Ishikawa (cell line): ENCODE measurements at regions not wholly inside any gene's neighbourhood (a gene's known extent, or its start where the extent isn't known, plus 50 kb on each side); places are given as distances from the start of the nearest gene placed in this dataset.

Experiments used
- CREB1 ChIP-seq: IDR thresholded peaks from 2 replicates; pipeline ENCODE4 v1.6.1; 2012; ENCODE audit warnings: low read depth
- EGR1 ChIP-seq: IDR thresholded peaks from 2 replicates; pipeline ENCODE4 v1.6.1; 2012
- EP300 ChIP-seq: IDR thresholded peaks from 2 replicates; pipeline ENCODE4 v1.6.1; 2012; ENCODE audit warnings: borderline replicate concordance
- FOXM1 ChIP-seq: IDR thresholded peaks from 2 replicates; pipeline ENCODE4 v1.6.1; 2012; ENCODE audit warnings: low read depth, borderline replicate concordance
- MAX ChIP-seq: IDR thresholded peaks from 2 replicates; pipeline ENCODE4 v1.6.1; 2012
- NFIC ChIP-seq: IDR thresholded peaks from 2 replicates; pipeline ENCODE4 v1.6.1; 2012
- RAD21 ChIP-seq: IDR thresholded peaks from 2 replicates; pipeline ENCODE4 v1.6.1; 2012; ENCODE audit warnings: low read depth
- TAF1 ChIP-seq: IDR thresholded peaks from 2 replicates; pipeline ENCODE4 v1.6.1; 2012; ENCODE audit warnings: low read depth, mild to moderate bottlenecking
- TCF12 ChIP-seq: IDR thresholded peaks from 2 replicates; pipeline ENCODE4 v1.6.1; 2012; ENCODE audit warnings: low read depth
- TEAD4 ChIP-seq: IDR thresholded peaks from 2 replicates; pipeline ENCODE4 v1.6.1; 2012
- USF1 ChIP-seq: IDR thresholded peaks from 2 replicates; pipeline ENCODE4 v1.6.1; 2012
- YY1 ChIP-seq: IDR thresholded peaks from 2 replicates; pipeline ENCODE4 v1.6.1; 2012; ENCODE audit warnings: low read depth
- TF ChIP-seq, protein P1 (sequence below): IDR thresholded peaks from 2 replicates; pipeline ENCODE4 v1.6.1; 2012; ENCODE audit warnings: low read depth, mild to moderate bottlenecking

DNA sequence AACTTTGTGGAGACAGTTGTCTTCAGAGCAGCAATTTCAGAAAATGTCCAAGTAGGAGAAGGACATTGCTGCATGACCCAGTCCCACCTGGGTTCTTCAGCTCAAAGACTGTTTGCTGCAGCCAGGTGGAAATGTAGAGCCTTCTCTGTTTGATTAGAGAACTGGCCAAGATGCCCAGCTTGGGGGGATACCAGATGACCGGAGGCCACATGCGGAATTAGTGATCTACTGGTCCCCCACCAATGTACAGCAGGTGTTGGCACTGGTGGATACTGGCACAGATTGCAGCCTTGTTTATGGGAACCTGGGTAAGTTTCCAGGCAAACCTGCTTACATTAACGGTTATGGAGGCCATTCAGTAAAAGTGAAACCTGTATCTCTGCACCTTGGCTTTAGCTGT lies 555.3 kb downstream of the SLC6A15 start:
- no peak for TF ChIP-seq TAF1
- no peak for TF ChIP-seq USF1
- no peak for TF ChIP-seq YY1
- no peak for TF ChIP-seq RAD21
- TF ChIP-seq NFIC = no peak
- no peak for TF ChIP-seq CREB1
- no peak for TF ChIP-seq EP300
- no peak for TF ChIP-seq FOXM1
- no peak for TF ChIP-seq TEAD4
- no peak for TF ChIP-seq MAX
- no peak for TF ChIP-seq TCF12
- TF ChIP-seq EGR1 = no peak
- TF ChIP-seq, protein P1, sequence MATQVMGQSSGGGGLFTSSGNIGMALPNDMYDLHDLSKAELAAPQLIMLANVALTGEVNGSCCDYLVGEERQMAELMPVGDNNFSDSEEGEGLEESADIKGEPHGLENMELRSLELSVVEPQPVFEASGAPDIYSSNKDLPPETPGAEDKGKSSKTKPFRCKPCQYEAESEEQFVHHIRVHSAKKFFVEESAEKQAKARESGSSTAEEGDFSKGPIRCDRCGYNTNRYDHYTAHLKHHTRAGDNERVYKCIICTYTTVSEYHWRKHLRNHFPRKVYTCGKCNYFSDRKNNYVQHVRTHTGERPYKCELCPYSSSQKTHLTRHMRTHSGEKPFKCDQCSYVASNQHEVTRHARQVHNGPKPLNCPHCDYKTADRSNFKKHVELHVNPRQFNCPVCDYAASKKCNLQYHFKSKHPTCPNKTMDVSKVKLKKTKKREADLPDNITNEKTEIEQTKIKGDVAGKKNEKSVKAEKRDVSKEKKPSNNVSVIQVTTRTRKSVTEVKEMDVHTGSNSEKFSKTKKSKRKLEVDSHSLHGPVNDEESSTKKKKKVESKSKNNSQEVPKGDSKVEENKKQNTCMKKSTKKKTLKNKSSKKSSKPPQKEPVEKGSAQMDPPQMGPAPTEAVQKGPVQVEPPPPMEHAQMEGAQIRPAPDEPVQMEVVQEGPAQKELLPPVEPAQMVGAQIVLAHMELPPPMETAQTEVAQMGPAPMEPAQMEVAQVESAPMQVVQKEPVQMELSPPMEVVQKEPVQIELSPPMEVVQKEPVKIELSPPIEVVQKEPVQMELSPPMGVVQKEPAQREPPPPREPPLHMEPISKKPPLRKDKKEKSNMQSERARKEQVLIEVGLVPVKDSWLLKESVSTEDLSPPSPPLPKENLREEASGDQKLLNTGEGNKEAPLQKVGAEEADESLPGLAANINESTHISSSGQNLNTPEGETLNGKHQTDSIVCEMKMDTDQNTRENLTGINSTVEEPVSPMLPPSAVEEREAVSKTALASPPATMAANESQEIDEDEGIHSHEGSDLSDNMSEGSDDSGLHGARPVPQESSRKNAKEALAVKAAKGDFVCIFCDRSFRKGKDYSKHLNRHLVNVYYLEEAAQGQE = no peak
